PC-9 (cell line): ENCODE measurements at regions not wholly inside any gene's neighbourhood (a gene's known extent, or its start where the extent isn't known, plus 50 kb on each side); places are given as distances from the start of the nearest gene placed in this dataset.

Source experiments
- BruUV-seq: library from RNA; stranded (reverse); fragments of 400-500 nt; replicated peaks from 2 replicates; lab custom pipeline; 2021; lab: Mats Ljungman, UMichigan
- CTCF ChIA-PET: fragments of 300-600 bp; sonication (Branson Sonifier 250); formaldehyde crosslinking; loops from one replicate; lab custom pipeline; 2022; ENCODE audit warnings: antibody characterized with exemption; lab: Charles Lee
- POLR2A ChIA-PET: fragments of 300-600 bp; sonication (Branson Sonifier 250); formaldehyde crosslinking; loops from one replicate; lab custom pipeline; 2022; ENCODE audit warnings: antibody characterized with exemption; ENCODE audit not compliant: unreplicated experiment; lab: Charles Lee
- DNase-seq, 2 experiments: peaks; one replicate each; pipeline versions ENCODE4 v3.0.0 to v3.0.0-alpha.2; 2015 to 2022; ENCODE audit warnings: mixed read lengths in 1 of 2
- H2AFZ ChIP-seq: fragments of 200-600 bp; sonication (generic); 2 replicates; pipeline ENCODE4 v1.8.1; 2017; ENCODE audit warnings: antibody characterized with exemption
- H3F3A ChIP-seq: fragments of 200-600 bp; sonication (generic); 2 replicates; pipeline ENCODE4 v1.8.1; 2017; ENCODE audit warnings: antibody characterized with exemption, mild to moderate bottlenecking, low read depth; ENCODE audit not compliant: insufficient read depth
- H3K27ac ChIP-seq: fragments of 200-600 bp; sonication (generic); 2 replicates; pipeline ENCODE4 v1.6.1; 2016; ENCODE audit warnings: mixed run types
- H3K27me3 ChIP-seq: fragments of 200-600 bp; sonication (generic); 2 replicates; pipeline ENCODE4 v1.6.1; 2016; ENCODE audit warnings: low read depth, mixed run types; ENCODE audit not compliant: insufficient read depth
- H3K36me3 ChIP-seq: fragments of 200-600 bp; sonication (generic); 2 replicates; pipeline ENCODE4 v1.6.1; 2016; ENCODE audit warnings: low read depth, mixed run types
- H3K4me1 ChIP-seq: fragments of 200-600 bp; sonication (generic); replicated peaks from 2 replicates; pipeline ENCODE4 v1.6.1; 2016; ENCODE audit warnings: mixed run types; ENCODE audit not compliant: insufficient read depth
- H3K4me2 ChIP-seq: fragments of 200-600 bp; sonication (generic); 2 replicates; pipeline ENCODE4 v1.6.1; 2017; ENCODE audit warnings: mixed run types
- H3K4me3 ChIP-seq: fragments of 200-600 bp; sonication (generic); 2 replicates; pipeline ENCODE4 v1.6.1; 2016; ENCODE audit warnings: mixed run types
- H3K79me2 ChIP-seq: fragments of 200-600 bp; sonication (generic); 2 replicates; pipeline ENCODE4 v1.6.1; 2017; ENCODE audit warnings: low read depth, mixed run types
- H3K9me2 ChIP-seq: fragments of 200-600 bp; sonication (generic); 2 replicates; pipeline ENCODE4 v1.8.1; 2017; ENCODE audit warnings: mild to moderate bottlenecking; ENCODE audit not compliant: insufficient read depth
- H3K9me3 ChIP-seq: fragments of 200-600 bp; sonication (generic); 2 replicates; pipeline ENCODE4 v1.8.1; 2016; ENCODE audit warnings: low read depth; ENCODE audit not compliant: insufficient read depth
- H4K20me1 ChIP-seq: fragments of 200-600 bp; sonication (generic); 2 replicates; pipeline ENCODE4 v1.8.1; 2017; ENCODE audit not compliant: insufficient read depth
- CTCF ChIP-seq: fragments of 200-600 bp; sonication (generic); conservative IDR thresholded peaks from 2 replicates; pipeline ENCODE4 v1.6.1; 2017; ENCODE audit warnings: mixed run types, antibody characterized with exemption, mild to moderate bottlenecking, moderate library complexity
- EZH2 ChIP-seq: fragments of 200-600 bp; sonication (generic); IDR thresholded peaks from 2 replicates; pipeline ENCODE4 v1.8.0; 2017; ENCODE audit warnings: antibody characterized with exemption, low read depth
- intact Hi-C: fragments of 100-400 bp; cut with micrococcal nuclease; formaldehyde crosslinking; loops from one replicate; pipeline ENCODE4 v1.10.0; 2022; ENCODE audit not compliant: unreplicated experiment

GRCh38 chr7:121450631-121451198 is 54.6 kb upstream of the FAM3C start:
- Histone ChIP-seq H3K36me3 (no peaks in the 10 kb centered on the region), H3K4me1 (no peaks in the 10 kb centered on the region), H3K79me2 (no peaks in the 10 kb centered on the region), H3K4me3 (no peak overlapping the region), H3K9me2 (no peaks in the 10 kb centered on the region), H3K27me3 (no peaks in the 10 kb centered on the region), H3K27ac (no peak overlapping the region), H3K9me3 (0 out of 2 replicates have a peak, but pooled peaks cover 4% of the 10 kb centered on the region), H2AFZ (no peak overlapping the region), H4K20me1 (no peaks in the 10 kb centered on the region), H3K4me2 (no peak overlapping the region), H3F3A (no peaks in the 10 kb centered on the region)
- POLR2A ChIA-PET: interaction anchor here (0.5 kb wide), 1 partner anchor 110 kb away, joined by 3 read pairs; no protein-coding TSS in a partner anchor
- DNase-seq: no peak
- CTCF ChIA-PET: interaction anchor here (0.5 kb wide), 1 partner anchor 80 kb away, joined by 5 read pairs; no protein-coding TSS in a partner anchor
- intact Hi-C loops: no loop called here
- TF ChIP-seq EZH2 (no peak), CTCF (no peak)
- no TSS peak for BruUV-seq

- no TSS peak for BruUV-seq
- TF ChIP-seq CTCF: no peak
- Histone ChIP-seq H3K9me2 (no peaks in the 10 kb centered on the region), H3K4me3 (no peak overlapping the region), H3K4me2 (no peak overlapping the region), H2AFZ (no peak overlapping the region), H3F3A (no peaks in the 10 kb centered on the region), H4K20me1 (no peaks in the 10 kb centered on the region), H3K9me3 (0 out of 2 replicates have a peak, but pooled peaks cover 4% of the 10 kb centered on the region), H3K27me3 (no peaks in the 10 kb centered on the region), H3K36me3 (no peaks in the 10 kb centered on the region), H3K4me1 (no peaks in the 10 kb centered on the region), H3K79me2 (no peaks in the 10 kb centered on the region), H3K27ac (no peak overlapping the region)
- no peak for DNase-seq
- POLR2A ChIA-PET: no interaction called here
- CTCF ChIA-PET: no interaction called here
- intact Hi-C loops: no loop called here
Measured at GRCh38 chr7:121449735-121450240, 53.7 kb upstream of the FAM3C start.

GRCh38 chr7:121449329-121449728 is 53.2 kb upstream of the FAM3C start:
- BruUV-seq: no TSS peak
- CTCF ChIA-PET: no interaction called here
- Histone ChIP-seq H4K20me1 (no peaks in the 10 kb centered on the region), H3K4me1 (no peaks in the 10 kb centered on the region), H3K4me2 (no peak overlapping the region), H3K27me3 (no peaks in the 10 kb centered on the region), H3K79me2 (no peaks in the 10 kb centered on the region), H3F3A (no peaks in the 10 kb centered on the region), H2AFZ (no peak overlapping the region), H3K9me3 (0 out of 2 replicates have a peak, but pooled peaks cover 4% of the 10 kb centered on the region), H3K36me3 (no peaks in the 10 kb centered on the region), H3K27ac (no peak overlapping the region), H3K4me3 (no peak overlapping the region), H3K9me2 (no peaks in the 10 kb centered on the region)
- intact Hi-C loops: no loop called here
- no peak for TF ChIP-seq EZH2
- no peak for TF ChIP-seq CTCF
- peak in 1 of 2 experiments; percentile 37 for DNase-seq
- POLR2A ChIA-PET: no interaction called here
